ENCODE measurements at regions not wholly inside any gene's neighbourhood (a gene's known extent, or its start where the extent isn't known, plus 50 kb on each side); places are given as distances from the start of the nearest gene placed in this dataset.

DNA sequence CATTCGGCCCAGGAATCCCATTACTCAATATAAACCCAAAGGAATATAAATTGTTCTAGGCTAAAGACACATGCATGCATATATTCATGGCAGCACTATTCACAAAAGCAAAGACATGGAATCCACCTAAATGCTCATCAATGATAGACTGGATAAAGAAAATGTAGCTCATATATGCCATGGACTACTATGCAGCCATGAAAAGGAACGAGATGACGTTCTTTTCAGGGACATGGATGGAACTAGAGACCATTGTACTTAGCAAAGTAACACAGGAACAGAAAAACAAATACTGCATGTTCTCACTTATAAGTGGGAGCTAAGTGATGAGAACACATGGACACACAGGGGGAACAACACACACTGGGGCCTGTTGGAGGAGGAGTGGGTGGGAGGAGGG is 769.5 kb downstream of the TBC1D32 start:
- TF ChIP-seq, protein P1, sequence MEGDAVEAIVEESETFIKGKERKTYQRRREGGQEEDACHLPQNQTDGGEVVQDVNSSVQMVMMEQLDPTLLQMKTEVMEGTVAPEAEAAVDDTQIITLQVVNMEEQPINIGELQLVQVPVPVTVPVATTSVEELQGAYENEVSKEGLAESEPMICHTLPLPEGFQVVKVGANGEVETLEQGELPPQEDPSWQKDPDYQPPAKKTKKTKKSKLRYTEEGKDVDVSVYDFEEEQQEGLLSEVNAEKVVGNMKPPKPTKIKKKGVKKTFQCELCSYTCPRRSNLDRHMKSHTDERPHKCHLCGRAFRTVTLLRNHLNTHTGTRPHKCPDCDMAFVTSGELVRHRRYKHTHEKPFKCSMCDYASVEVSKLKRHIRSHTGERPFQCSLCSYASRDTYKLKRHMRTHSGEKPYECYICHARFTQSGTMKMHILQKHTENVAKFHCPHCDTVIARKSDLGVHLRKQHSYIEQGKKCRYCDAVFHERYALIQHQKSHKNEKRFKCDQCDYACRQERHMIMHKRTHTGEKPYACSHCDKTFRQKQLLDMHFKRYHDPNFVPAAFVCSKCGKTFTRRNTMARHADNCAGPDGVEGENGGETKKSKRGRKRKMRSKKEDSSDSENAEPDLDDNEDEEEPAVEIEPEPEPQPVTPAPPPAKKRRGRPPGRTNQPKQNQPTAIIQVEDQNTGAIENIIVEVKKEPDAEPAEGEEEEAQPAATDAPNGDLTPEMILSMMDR (IDR thresholded peaks at IDR 0.05; ENCODE audit: low read depth, low read length, missing control alignments), result no peak
- DNase-seq (ENCODE audit: low read depth), result no peak
- H3K4me3 ChIP-seq (ENCODE audit: low read depth, low read length), result no peak overlapping the region

DNA sequence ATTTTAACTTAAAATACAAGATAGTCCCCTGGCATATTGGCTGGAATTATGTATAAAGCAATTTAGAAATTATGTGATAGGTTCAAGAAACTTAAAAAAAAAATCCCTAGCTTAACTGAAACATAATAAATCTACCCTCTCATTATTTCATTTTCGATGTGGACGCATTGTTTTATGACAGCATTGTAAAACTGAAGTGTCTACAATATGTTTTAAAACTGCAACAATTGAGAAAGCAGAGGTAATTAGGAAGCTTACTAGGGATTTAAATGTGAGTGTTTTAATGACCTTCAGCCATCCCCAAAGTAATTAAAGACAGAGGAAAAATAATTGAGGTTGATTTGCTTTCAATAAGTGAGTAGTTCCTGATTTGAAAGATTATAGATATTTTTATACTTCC is 776.0 kb downstream of the TBC1D32 start:
- TF ChIP-seq, protein P1 (IDR thresholded peaks at IDR 0.05; ENCODE audit: low read depth, low read length, missing control alignments), result no peak
- no peak for DNase-seq (ENCODE audit: low read depth)
- no peak overlapping the region for H3K4me3 ChIP-seq (ENCODE audit: low read depth, low read length)

DNA sequence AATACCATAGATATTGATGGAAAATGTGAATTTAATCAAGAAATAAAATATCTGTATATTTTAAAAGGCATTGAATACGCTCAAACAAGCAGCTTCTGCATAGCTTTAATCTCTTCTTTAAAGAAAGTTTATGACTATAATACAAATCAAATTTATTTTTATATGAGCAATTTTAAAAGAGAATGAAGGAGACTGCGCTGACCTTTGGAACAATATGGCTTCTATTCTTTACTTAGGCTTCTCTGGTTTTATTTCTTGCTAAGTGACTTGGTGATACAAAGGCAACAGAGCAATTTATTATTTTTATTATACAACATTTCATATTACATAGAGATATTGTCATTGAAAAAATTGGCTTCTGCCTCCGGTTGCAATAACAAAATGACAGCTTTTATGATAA is 776.7 kb downstream of the TBC1D32 start:
- DNase-seq (ENCODE audit: low read depth), result no peak
- TF ChIP-seq, protein P1 (IDR thresholded peaks at IDR 0.05; ENCODE audit: low read depth, low read length, missing control alignments), result no peak
- no peak overlapping the region for H3K4me3 ChIP-seq (ENCODE audit: low read depth, low read length)

DNA sequence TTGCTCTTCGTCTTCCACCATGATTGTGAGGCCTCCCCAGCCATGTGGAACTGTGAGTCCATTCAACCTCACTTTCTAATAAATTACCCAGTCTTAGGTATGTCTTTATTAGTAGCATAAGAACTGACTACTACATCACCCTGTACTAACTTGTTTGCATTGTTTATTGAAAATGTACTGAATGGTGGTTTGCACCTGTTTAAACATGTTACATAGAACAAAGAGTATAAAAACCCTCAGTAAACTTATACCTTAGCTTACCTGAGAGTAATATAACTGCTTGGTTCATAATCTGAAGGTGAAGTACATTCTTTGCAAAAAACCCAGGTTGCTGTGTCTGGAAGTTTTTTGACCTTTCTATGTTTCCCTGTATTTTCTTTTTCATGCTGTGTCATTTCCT is 777.8 kb downstream of the TBC1D32 start:
- TF ChIP-seq, protein P1 (IDR thresholded peaks at IDR 0.05; ENCODE audit: low read depth, low read length, missing control alignments), result no peak
- DNase-seq (ENCODE audit: low read depth), result no peak
- no peak overlapping the region for H3K4me3 ChIP-seq (ENCODE audit: low read depth, low read length)

DNA sequence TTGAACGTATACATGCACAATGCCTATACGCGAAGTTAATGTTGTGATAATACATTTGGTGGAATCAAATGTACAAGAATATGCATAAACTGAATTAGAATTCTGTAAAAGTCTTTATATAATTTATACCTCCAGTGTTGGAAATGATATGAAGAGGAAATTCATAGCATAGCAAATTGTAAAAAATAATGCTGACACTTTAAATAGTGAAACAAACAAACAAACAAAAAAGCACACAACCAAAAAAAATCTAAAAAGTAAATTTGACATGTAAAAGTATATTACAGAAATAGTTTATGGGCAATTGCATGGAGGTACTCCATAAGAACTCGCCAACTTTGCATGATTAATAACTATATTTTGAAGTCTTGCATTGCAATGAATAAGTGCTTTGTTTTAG is 780.9 kb downstream of the TBC1D32 start:
- no peak overlapping the region for H3K4me3 ChIP-seq (ENCODE audit: low read depth, low read length)
- DNase-seq (ENCODE audit: low read depth), result no peak
- TF ChIP-seq, protein P1 (IDR thresholded peaks at IDR 0.05; ENCODE audit: low read depth, low read length, missing control alignments), result no peak

DNA sequence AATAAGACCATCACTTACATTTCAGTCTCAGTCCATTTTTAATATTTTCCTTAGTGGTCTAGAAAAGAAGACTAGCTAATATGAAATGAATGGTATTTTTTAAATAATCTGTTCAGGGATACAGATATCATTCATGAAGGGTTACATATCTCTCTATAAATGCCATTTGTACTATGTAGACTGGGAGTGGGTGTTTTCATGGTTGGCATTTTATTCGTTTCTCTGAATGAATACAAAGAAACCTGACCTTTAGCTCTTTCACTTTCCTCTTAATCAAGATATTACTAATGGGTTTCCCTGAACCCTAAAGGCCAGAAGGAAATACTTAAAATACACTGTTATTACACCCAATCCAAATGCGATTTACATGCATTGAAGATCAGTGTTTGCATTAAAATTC is 788.9 kb downstream of the TBC1D32 start:
- TF ChIP-seq, protein P1 (IDR thresholded peaks at IDR 0.05; ENCODE audit: low read depth, low read length, missing control alignments), result no peak
- no peak for DNase-seq (ENCODE audit: low read depth)
- no peak overlapping the region for H3K4me3 ChIP-seq (ENCODE audit: low read depth, low read length)

DNA sequence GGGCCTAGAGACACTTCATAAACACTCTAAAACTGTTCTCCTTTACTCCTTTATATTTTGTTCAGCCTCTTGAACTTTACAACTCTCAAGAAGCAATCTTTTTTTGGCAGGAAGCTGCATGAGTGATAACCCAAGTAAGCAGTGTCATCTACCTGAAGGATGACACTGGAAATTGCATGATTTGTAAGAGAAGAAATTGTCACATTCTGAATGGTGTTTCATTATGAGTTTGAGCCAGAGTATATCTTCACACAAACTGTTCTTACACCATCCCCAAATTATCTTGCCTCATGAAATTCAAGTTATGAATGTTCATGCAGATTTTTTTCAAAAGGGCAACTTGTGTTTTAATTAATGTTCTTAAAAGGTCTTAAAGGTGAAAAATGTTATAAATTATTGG is 799.3 kb downstream of the TBC1D32 start:
- TF ChIP-seq, protein P1 (IDR thresholded peaks at IDR 0.05; ENCODE audit: low read depth, low read length, missing control alignments), result no peak
- no peak overlapping the region for H3K4me3 ChIP-seq (ENCODE audit: low read depth, low read length)
- DNase-seq (ENCODE audit: low read depth), result no peak
